GM12892 (cell line): ENCODE measurements at regions not wholly inside any gene's neighbourhood (a gene's known extent, or its start where the extent isn't known, plus 50 kb on each side); places are given as distances from the start of the nearest gene placed in this dataset.

Source experiments
- POLR2A ChIP-seq: IDR thresholded peaks from 2 replicates; pipeline ENCODE4 v1.6.1; 2011; ENCODE audit warnings: low read depth, low read length, control low read depth
- POLR2AphosphoS5 ChIP-seq: IDR thresholded peaks from 2 replicates; pipeline ENCODE4 v1.6.1; 2011; ENCODE audit warnings: low read depth, low read length, control low read depth
- TAF1 ChIP-seq: IDR thresholded peaks from 2 replicates; pipeline ENCODE4 v1.6.1; 2011; ENCODE audit warnings: low read depth, mild to moderate bottlenecking, control low read depth, low read length, borderline replicate concordance

- TF ChIP-seq POLR2AphosphoS5 (no peak), POLR2A (no peak), TAF1 (no peak)
Measured at GRCh38 chr2:236733156-236733555, 163.5 kb downstream of the ACKR3 start.
